ENCODE measurements at regions not wholly inside any gene's neighbourhood (a gene's known extent, or its start where the extent isn't known, plus 50 kb on each side); places are given as distances from the start of the nearest gene placed in this dataset.

GRCh38 chr6:23011615-23012014, 442.2 kb downstream of the HDGFL1 start:
- CTCF ChIA-PET, result no interaction called here
- TF ChIP-seq CTCF (conservative IDR thresholded peaks at IDR 0.05; ENCODE audit: low read depth), result no peak
- no peak overlapping the region for H3K27ac ChIP-seq
- DNase-seq (ENCODE audit: low spot score), result no peak
- POLR2A ChIA-PET (ENCODE audit: low non-redundant PET), result no interaction called here

GRCh38 chr6:23013776-23014175, 444.4 kb downstream of the HDGFL1 start:
- DNase-seq (ENCODE audit: low spot score), result no peak
- no peak for TF ChIP-seq CTCF (conservative IDR thresholded peaks at IDR 0.05; ENCODE audit: low read depth)
- no peak overlapping the region for H3K27ac ChIP-seq
- ChIA-PET CTCF (no interaction called here), POLR2A (ENCODE audit: low non-redundant PET) (no interaction called here)

GRCh38 chr6:23016696-23017095, 447.3 kb downstream of the HDGFL1 start:
- no peak for DNase-seq (ENCODE audit: low spot score)
- CTCF ChIA-PET, result no interaction called here
- H3K27ac ChIP-seq, result no peak overlapping the region
- POLR2A ChIA-PET (ENCODE audit: low non-redundant PET), result no interaction called here
- no peak for TF ChIP-seq CTCF (conservative IDR thresholded peaks at IDR 0.05; ENCODE audit: low read depth)

- CTCF ChIA-PET, result interaction anchor here (0.5 to 0.7 kb wide), 2 partner anchors 66 to 487 kb away, joined by 3 to 4 read pairs; no protein-coding TSS in a partner anchor
- no peak for TF ChIP-seq CTCF (conservative IDR thresholded peaks at IDR 0.05; ENCODE audit: low read depth)
- no peak overlapping the region for H3K27ac ChIP-seq
- POLR2A ChIA-PET (ENCODE audit: low non-redundant PET), result no interaction called here
- no peak for DNase-seq (ENCODE audit: low spot score)
Measured at GRCh38 chr6:23021487-23021886, 452.1 kb downstream of the HDGFL1 start.

GRCh38 chr6:23027281-23027680, 457.9 kb downstream of the HDGFL1 start:
- no peak for DNase-seq (ENCODE audit: low spot score)
- CTCF ChIA-PET, result no interaction called here
- TF ChIP-seq CTCF (conservative IDR thresholded peaks at IDR 0.05; ENCODE audit: low read depth), result no peak
- H3K27ac ChIP-seq, result no peak overlapping the region
- POLR2A ChIA-PET (ENCODE audit: low non-redundant PET), result no interaction called here

- no peak overlapping the region for H3K27ac ChIP-seq
- ChIA-PET CTCF (no interaction called here), POLR2A (ENCODE audit: low non-redundant PET) (no interaction called here)
- DNase-seq (ENCODE audit: low spot score), result no peak
- no peak for TF ChIP-seq CTCF (conservative IDR thresholded peaks at IDR 0.05; ENCODE audit: low read depth)
Measured at GRCh38 chr6:23031986-23032385, 462.6 kb downstream of the HDGFL1 start.

GRCh38 chr6:23034926-23035325, 465.6 kb downstream of the HDGFL1 start:
- CTCF ChIA-PET, result interaction anchor here (0.5 kb wide), 1 partner anchor 402 kb away, joined by 7 read pairs; no protein-coding TSS in a partner anchor
- no peak overlapping the region for H3K27ac ChIP-seq
- POLR2A ChIA-PET (ENCODE audit: low non-redundant PET), result no interaction called here
- TF ChIP-seq CTCF (conservative IDR thresholded peaks at IDR 0.05; ENCODE audit: low read depth), result no peak
- DNase-seq (ENCODE audit: low spot score), result no peak
